Fibroblast of lung (primary cell): ENCODE measurements at regions not wholly inside any gene's neighbourhood (a gene's known extent, or its start where the extent isn't known, plus 50 kb on each side); places are given as distances from the start of the nearest gene placed in this dataset.

Source experiments
- EZH2 ChIP-seq: IDR thresholded peaks from 2 replicates; pipeline ENCODE4 v1.5.1; 2012; ENCODE audit warnings: low read length, control low read depth, mild to moderate bottlenecking; ENCODE audit errors: missing control alignments
- TF ChIP-seq, protein P1 (sequence below), 2 donors: IDR thresholded peaks in 1 of 2; conservative IDR thresholded peaks in 1 of 2; 1 replicate in 1 of 2; 2 replicates in 1 of 2; pipeline ENCODE4 v1.5.1; 2011 to 2012; ENCODE audit warnings: low read length in 2 of 2, control low read depth in 1 of 2, inconsistent platforms in 1 of 2, low read depth in 1 of 2, mild to moderate bottlenecking in 1 of 2

- no peak for TF ChIP-seq EZH2
- TF ChIP-seq, protein P1, sequence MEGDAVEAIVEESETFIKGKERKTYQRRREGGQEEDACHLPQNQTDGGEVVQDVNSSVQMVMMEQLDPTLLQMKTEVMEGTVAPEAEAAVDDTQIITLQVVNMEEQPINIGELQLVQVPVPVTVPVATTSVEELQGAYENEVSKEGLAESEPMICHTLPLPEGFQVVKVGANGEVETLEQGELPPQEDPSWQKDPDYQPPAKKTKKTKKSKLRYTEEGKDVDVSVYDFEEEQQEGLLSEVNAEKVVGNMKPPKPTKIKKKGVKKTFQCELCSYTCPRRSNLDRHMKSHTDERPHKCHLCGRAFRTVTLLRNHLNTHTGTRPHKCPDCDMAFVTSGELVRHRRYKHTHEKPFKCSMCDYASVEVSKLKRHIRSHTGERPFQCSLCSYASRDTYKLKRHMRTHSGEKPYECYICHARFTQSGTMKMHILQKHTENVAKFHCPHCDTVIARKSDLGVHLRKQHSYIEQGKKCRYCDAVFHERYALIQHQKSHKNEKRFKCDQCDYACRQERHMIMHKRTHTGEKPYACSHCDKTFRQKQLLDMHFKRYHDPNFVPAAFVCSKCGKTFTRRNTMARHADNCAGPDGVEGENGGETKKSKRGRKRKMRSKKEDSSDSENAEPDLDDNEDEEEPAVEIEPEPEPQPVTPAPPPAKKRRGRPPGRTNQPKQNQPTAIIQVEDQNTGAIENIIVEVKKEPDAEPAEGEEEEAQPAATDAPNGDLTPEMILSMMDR (conservative IDR thresholded peaks at IDR 0.05 in 1 of 2, IDR thresholded peaks at IDR 0.05 in 1 of 2; ENCODE audit: low read depth in 1 of 2, low read length in 2 of 2) = no peak
Measured at GRCh38 chr9:108765265-108765664, 90.5 kb downstream of the ACTL7B start.
